ENCODE measurements at regions not wholly inside any gene's neighbourhood (a gene's known extent, or its start where the extent isn't known, plus 50 kb on each side); places are given as distances from the start of the nearest gene placed in this dataset.

GRCh38 chr3:194993896-194994295 lies 277.1 kb downstream of the XXYLT1 start:
- TF ChIP-seq CTCF (IDR thresholded peaks at IDR 0.05) = no peak
- no peak overlapping the region for H3K27ac ChIP-seq
- H3K9me3 ChIP-seq = no peaks in the 10 kb centered on the region
- H3K36me3 ChIP-seq = no peaks in the 10 kb centered on the region
- intact Hi-C loops (cut with DNase I) = no loop called here
- H3K4me1 ChIP-seq = no peaks in the 10 kb centered on the region
- peak in 1 of 2 donors; percentile 22 for DNase-seq (ENCODE audit: low spot score in 2 of 2)
- no peaks in the 10 kb centered on the region for H3K27me3 ChIP-seq
- H3K4me3 ChIP-seq = no peak overlapping the region

DNA sequence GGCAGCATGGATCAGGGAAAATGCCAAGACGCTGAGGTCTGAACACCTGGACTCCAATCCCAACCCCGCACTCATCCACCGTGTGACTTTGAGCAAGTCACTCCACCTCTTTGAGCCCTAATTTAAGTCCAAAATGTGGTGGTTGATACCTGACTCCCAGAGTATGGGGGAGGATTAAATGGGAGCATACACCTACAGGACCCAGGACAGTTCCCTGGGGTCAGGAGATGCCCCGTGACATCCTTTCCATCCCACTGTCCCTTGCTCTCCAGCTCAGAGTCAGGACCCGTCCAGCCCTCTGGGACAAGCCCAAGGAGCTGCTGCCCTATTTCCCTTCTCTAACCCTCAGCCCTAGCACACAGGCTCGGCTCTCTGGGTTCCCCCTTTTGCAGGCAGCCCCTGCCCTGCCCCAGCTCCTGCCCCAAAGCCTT lies 276.4 kb downstream of the XXYLT1 start:
- TF ChIP-seq CTCF (IDR thresholded peaks at IDR 0.05) = no peak
- intact Hi-C loops (cut with DNase I) = no loop called here
- H3K9me3 ChIP-seq = no peaks in the 10 kb centered on the region
- H3K27ac ChIP-seq = no peak overlapping the region
- no peaks in the 10 kb centered on the region for H3K4me1 ChIP-seq
- no peaks in the 10 kb centered on the region for H3K36me3 ChIP-seq
- DNase-seq (ENCODE audit: low spot score in 2 of 2) = peak in 1 of 2 donors; percentile 52
- H3K4me3 ChIP-seq = no peak overlapping the region
- H3K27me3 ChIP-seq = no peaks in the 10 kb centered on the region

- DNase-seq (ENCODE audit: low spot score in 2 of 2) = peak in 1 of 2 donors; percentile 34
- Histone ChIP-seq H3K4me1 (no peaks in the 10 kb centered on the region), H3K4me3 (no peak overlapping the region), H3K36me3 (no peaks in the 10 kb centered on the region), H3K9me3 (no peaks in the 10 kb centered on the region), H3K27me3 (no peaks in the 10 kb centered on the region), H3K27ac (no peak overlapping the region)
- intact Hi-C loops (cut with DNase I) = no loop called here
- TF ChIP-seq CTCF (IDR thresholded peaks at IDR 0.05) = no peak
Observed at GRCh38 chr3:194995334-194995733, 275.6 kb downstream of the XXYLT1 start.

GRCh38 chr3:194995922-194996321 lies 275.0 kb downstream of the XXYLT1 start:
- Histone ChIP-seq H3K36me3 (no peaks in the 10 kb centered on the region), H3K27ac (no peak overlapping the region), H3K27me3 (no peaks in the 10 kb centered on the region), H3K4me1 (no peaks in the 10 kb centered on the region), H3K4me3 (no peak overlapping the region), H3K9me3 (no peaks in the 10 kb centered on the region)
- no peak for TF ChIP-seq CTCF (IDR thresholded peaks at IDR 0.05)
- intact Hi-C loops (cut with DNase I) = no loop called here
- peak in 1 of 2 donors; percentile 4 for DNase-seq (ENCODE audit: low spot score in 2 of 2)

DNA sequence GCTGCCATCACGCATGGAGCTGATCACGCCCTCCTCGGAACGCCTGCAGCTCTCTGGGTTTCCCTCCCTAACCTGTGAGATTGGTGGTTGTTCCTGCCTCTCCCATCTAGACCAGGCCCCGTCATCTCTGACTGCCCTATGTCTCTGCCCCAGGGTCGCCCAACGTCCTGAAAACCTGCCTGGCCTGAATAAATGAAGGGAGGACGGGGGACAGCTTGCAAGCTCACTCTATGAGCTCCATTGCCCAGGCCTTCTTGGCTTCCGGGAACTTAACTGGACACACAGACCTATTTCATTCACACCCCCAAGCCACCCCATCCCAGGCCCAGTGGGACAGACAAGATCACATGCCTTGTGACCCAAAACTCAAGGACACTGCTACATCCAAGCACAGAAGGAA lies 274.2 kb downstream of the XXYLT1 start:
- Histone ChIP-seq H3K27me3 (no peaks in the 10 kb centered on the region), H3K36me3 (no peaks in the 10 kb centered on the region), H3K9me3 (no peaks in the 10 kb centered on the region), H3K4me3 (no peak overlapping the region), H3K4me1 (no peaks in the 10 kb centered on the region), H3K27ac (no peak overlapping the region)
- peak in 1 of 2 donors; percentile 59 for DNase-seq (ENCODE audit: low spot score in 2 of 2)
- no peak for TF ChIP-seq CTCF (IDR thresholded peaks at IDR 0.05)
- intact Hi-C loops (cut with DNase I) = no loop called here

GRCh38 chr3:194998417-194998816 lies 272.5 kb downstream of the XXYLT1 start:
- Histone ChIP-seq H3K27me3 (no peaks in the 10 kb centered on the region), H3K27ac (no peak overlapping the region), H3K4me1 (no peaks in the 10 kb centered on the region), H3K4me3 (no peak overlapping the region), H3K36me3 (no peaks in the 10 kb centered on the region), H3K9me3 (no peaks in the 10 kb centered on the region)
- TF ChIP-seq CTCF (IDR thresholded peaks at IDR 0.05) = no peak
- DNase-seq (ENCODE audit: low spot score in 2 of 2) = no peak
- intact Hi-C loops (cut with DNase I) = no loop called here

All from ascending aorta (tissue), 2 donors.